GM18951 (cell line): ENCODE measurements at regions not wholly inside any gene's neighbourhood (a gene's known extent, or its start where the extent isn't known, plus 50 kb on each side); places are given as distances from the start of the nearest gene placed in this dataset.

Experiments
- POLR2A ChIP-seq: IDR thresholded peaks from 4 replicates; pipeline ENCODE4 v1.6.1; 2011; ENCODE audit warnings: mild to moderate bottlenecking; ENCODE audit not compliant: insufficient read length, insufficient read depth; ENCODE audit errors: extremely low read depth
- in situ Hi-C: fragments of 300-500 bp; cut with MboI; formaldehyde crosslinking; loops from one replicate; pipeline ENCODE4 v1.12.0; 2022; ENCODE audit warnings: low sequenced_read_pairs, mixed read lengths, inconsistent platforms; ENCODE audit not compliant: unreplicated experiment

DNA sequence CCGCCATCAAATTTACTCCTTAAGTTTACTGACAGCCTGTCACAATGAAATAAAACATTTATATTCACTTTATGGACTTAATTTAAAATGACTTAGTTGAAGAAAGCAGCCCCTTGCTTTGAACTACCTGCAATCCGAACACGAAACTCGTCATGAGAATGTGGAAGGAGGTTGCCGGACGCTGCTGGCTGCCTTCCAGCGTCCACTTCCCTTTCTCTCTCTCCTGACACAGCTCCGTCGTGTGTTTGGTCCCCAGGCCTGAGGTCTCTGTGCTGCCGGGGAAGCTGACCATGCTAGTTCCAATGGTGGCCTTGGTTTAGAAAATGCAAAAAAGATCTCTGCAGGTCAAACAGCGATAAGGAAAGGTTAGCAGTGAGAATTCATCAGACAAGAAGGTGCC is 519.7 kb downstream of the CDH26 start:
- no peak for TF ChIP-seq POLR2A
- in situ Hi-C loops, result no loop called here

DNA sequence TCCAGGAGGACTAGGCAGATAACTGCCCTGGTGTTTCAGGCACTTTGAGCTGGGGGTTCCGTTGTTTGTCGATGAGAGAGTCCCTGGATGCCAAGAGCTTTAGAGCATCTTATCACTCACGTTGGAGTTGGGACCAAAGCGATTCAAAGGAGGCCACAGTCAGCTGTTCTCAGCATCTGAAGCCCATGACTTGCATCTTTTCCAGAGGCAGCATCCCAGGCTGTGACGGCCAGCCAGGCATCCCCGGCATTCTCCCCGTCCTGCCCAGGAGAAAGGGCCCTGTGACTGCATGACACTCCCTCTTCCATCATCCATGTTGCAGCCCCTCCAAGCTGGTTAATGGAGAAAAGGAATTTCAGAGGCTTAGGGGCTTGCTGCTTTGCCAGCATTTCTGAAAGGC is 520.3 kb downstream of the CDH26 start:
- in situ Hi-C loops, result no loop called here
- TF ChIP-seq POLR2A, result no peak

DNA sequence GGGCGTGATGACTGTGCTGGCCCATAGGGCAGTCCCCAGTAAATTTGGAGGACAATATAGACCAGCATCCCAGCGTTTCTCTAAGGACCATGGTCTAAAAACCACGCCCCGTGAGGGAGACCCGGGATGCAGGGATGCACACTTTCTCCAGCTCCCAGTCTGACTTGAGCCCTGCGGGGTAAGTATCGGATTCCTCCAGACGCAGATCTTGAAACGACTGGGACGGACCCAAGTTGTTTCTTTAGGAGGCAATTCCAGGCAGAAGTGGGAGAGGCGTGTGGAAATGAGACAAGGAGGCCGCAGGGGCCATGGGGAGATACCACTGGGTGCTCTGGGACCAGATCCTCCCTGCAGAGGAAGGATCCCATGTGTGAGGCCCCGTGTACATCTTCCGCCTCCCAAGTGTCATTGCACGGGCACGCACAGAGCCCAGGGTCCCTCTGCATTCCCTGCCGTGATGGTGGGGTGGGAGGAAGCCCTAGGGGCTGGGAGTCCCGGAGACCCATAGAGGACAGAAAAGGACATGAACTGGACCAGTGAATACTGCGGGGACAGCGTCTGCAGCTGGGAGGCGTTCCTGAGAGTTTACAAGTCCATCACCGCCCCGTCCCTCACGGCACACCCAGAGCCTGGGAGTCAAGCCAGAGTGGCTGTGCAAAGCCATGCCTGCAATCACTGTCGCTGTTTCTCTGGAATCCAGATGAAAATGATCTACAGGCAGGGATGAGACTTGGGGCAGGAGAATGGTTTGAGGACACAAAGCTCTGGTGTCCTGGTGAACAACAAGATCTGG is 522.9 kb downstream of the CDH26 start:
- in situ Hi-C loops, result no loop called here
- no peak for TF ChIP-seq POLR2A

DNA sequence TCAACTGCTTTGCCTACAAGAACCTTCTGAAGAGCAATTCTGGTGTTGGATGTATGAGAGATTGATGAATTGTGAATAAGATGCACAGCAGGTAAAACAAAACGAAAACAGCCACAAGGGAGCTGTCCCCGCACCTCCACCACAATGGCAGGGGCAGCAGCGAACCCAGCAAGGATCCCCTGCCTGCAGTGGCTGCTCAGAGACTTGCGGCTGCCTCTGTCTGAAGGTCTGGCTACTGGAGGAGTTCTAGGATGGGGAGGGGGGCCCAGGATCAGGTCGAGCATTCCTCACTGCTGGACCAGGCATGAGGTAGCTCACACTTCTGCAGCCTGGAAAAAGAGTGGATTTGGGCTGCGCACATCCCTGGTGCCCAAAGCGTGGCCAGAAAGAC is 523.5 kb downstream of the CDH26 start:
- TF ChIP-seq POLR2A, result no peak
- in situ Hi-C loops, result no loop called here

DNA sequence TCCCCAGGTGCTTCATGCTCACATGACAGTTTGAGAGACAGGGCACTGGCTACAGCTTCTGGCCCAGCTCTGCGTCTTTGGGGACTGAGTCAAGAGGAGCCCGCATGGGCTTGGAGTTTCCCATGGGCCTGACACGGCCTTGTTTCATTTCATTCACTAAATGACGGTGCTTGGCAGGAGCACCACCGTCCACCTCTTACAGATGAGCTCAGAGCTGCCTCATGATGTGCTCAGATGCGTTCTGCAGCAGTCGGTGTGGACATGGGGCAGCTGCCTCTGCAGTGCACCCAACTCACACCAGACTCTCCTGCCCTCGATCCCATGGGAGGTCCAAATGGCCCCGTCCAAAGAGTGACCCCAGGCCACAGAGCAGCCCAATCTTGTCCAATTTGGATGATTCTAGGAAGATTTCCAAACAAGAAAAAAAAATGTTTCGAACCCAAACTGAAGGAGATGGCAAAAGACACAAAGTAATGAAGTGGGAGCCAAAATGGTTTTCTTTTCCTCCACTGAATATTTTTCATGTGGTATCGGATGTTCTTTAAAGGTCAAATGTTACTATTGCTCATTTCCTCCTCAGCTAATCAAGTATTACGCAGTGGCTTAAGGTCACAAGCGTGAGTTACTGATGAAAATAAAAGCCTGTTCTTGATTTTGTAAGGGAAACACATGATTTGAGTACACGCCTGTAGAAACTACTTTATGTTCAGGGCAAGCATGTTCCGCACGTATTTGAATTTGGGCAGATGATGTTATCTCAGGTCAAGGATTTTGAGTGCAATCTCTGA is 524.2 kb downstream of the CDH26 start:
- TF ChIP-seq POLR2A, result no peak
- in situ Hi-C loops, result no loop called here

DNA sequence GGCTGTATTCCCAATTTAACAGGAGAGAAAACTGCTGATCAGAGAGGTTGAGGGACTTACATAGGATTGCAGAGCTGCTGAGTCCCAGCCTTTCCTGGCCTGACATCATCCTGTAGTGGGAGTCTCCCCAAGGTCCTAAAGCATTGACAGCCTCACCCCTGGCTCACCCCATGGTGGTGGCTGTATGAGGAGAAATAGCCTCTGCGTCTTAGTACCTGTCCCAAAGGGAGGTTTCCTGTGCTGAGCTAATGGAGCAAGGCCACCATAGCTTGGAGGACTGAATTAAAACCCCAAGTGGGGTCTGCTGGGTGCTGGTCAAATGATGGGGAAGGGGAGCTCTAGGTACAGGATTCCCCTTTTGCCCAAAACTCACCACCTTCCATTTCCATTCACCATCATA is 525.1 kb downstream of the CDH26 start:
- TF ChIP-seq POLR2A, result no peak
- in situ Hi-C loops, result no loop called here

DNA sequence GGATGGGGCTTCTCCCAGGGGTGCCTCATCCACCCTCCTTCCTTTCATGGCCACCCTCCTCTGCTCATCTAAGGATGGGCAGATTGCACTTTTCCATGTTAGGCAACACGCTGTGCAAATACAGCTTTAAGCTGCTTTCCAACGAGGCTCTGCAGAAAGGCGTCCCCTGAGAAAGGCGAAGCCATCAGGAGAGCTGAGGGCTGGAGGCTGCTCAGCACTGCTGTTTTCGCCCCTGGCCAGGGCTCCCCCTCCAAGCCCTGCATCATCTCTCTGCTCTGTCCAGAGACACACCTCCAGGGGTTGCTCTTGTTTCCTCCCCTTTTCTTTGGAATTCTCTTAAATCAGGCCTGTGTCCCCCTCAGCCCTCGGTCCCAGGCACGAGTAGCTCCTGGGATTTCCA is 526.1 kb downstream of the CDH26 start:
- in situ Hi-C loops, result no loop called here
- no peak for TF ChIP-seq POLR2A

DNA sequence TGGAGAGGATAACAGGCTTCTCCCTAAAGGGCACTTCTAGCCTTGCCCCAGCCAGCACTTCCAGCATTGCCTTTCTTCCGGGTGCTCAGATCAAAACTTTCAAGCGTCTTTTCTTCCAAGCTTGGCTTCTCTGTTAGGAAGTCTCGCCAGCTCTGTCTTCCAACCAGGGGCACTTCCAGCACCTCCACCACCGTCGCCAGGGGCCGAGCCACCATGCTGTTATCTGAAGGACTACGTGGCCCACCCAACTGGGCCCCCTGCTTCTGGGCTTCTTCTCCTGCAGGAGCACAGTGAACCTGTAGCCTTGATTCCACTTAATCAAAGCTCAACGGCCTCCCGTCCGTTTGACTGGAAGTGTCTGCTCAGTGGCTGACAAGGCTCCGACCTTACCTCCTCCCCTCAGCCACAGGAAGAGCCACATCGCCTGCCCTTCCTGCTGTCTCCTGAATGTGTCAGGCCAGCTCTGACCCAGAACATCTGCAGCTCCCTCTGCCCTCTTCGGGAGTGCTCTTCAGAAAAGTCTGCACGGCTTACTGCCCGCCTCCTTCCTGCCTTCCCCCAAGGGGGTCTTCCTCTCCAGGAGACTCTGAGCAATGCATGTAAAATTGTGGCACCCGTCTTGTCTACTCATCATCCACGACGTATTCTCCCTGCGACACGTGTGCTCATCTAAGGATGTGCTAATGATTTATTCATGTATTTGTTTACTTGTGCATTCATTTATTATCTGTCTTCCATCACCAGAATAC is 527.0 kb downstream of the CDH26 start:
- no peak for TF ChIP-seq POLR2A
- in situ Hi-C loops, result no loop called here

DNA sequence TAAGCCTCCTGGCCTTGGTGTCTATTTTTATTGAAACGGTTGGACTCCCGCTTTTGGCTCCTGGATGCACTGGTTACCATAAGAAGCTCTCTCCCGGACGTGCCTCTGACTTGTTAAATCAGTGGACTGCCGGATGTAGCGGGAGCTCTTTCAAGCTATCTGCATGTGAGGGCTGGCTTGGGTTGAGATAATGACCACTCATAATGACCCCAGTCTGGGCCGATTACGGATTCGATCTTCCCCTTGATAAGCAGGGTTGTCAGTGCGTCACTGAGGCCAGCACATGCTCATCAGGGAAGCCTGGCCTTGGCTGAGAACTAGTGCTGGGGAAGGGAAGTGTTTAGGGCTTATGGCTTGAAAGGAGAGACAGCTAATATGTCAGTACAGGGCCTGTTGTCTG is 528.1 kb downstream of the CDH26 start:
- TF ChIP-seq POLR2A, result no peak
- in situ Hi-C loops, result no loop called here

DNA sequence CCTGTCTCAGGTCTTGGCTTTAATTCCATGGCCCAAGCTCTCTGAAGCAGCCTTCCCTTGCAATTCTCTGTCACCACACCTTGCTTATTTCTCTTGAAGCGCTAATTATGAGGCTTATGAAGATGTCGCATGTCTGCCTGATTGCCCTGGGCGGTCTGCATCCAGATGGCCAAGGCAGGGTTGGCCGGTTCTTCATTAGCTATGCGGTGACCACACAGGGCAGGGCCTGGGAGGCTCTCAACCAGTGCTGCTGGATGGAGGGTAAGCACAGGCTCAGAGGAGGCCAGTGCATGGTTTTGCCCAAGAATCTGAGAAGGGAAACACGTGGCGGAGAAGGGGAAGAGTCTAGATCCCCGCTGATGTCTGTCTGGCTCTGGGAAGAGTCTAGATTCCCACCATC is 528.7 kb downstream of the CDH26 start:
- no peak for TF ChIP-seq POLR2A
- in situ Hi-C loops, result no loop called here

DNA sequence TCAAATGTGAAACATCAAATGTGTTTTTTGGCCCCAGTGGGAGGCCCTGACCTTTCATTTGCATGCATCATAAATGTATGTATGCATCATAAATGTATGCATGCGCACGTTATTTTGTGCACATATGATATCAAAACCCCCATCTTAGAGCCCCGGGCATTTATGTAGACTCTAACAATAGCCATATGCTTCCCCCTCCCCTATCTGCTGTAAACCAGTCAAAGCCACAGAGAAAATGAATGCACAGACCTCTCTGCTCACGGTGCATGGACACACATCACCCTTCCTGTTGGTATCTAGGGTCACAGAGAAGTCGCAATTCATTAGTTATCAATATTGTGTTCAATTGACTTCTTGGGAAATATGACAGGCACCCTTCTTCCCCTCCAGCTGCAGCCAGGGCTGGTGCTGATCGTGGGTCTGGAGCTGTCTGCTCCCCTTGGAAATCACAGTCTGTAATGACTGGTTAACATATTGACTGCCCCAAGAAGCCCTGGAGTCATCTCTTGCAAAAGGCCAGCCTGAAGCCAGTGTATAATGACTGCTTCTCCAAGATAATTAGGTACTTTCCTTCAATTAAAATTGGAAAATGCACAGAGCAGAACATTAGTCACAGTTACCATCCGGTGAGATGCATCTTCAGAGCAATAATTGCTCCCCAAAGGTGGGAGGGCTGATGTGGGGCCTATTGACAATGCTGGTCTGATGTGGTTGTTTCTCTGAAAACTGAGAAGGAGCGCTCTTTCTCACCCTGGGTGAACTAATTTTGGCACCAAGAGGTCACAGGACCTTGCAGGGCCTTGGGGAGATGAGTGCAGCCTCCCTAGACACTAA is 532.2 kb downstream of the CDH26 start:
- in situ Hi-C loops, result no loop called here
- no peak for TF ChIP-seq POLR2A

DNA sequence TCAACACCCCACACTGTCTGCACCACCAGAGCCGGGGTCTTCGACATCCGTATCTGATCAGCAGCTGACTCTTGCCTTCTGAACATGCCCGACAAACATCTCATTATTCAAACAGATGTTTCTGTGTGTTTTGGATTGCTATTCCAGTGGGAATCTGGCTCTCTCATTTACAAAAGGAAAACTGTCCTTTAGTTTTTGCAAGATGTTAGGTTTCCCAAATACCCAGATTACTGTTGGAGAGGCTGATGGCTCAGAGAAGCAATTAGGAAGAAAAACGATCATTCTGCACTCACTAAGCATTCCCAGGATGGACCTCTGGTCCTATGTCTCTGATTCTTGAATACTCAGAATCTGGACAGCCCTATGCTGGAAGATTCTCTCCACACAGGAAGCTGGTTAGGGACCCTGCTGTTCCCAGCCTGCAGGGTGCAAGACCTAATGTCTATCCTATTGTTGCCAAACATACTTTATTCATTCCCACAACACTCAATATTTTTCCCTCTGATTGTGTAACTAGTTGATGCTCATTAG is 532.9 kb downstream of the CDH26 start:
- TF ChIP-seq POLR2A, result no peak
- in situ Hi-C loops, result no loop called here
